OCI-LY3 (cell line): ENCODE measurements at regions not wholly inside any gene's neighbourhood (a gene's known extent, or its start where the extent isn't known, plus 50 kb on each side); places are given as distances from the start of the nearest gene placed in this dataset.

ENCODE experiments used
- EZH2phosphoT487 ChIP-seq: fragments of 200-600 bp; shearing (Covaris generic); IDR thresholded peaks from 2 replicates; pipeline ENCODE4 v1.6.1; 2018; ENCODE audit warnings: antibody characterized with exemption, mixed run types, low read depth
- TF ChIP-seq, protein P1 (sequence below): fragments of 200-600, 300-600 bp; sonication (generic); IDR thresholded peaks from 2 replicates; pipeline ENCODE4 v1.5.1; 2014; ENCODE audit warnings: antibody characterized with exemption, low read length, low read depth

- TF ChIP-seq, protein P1, sequence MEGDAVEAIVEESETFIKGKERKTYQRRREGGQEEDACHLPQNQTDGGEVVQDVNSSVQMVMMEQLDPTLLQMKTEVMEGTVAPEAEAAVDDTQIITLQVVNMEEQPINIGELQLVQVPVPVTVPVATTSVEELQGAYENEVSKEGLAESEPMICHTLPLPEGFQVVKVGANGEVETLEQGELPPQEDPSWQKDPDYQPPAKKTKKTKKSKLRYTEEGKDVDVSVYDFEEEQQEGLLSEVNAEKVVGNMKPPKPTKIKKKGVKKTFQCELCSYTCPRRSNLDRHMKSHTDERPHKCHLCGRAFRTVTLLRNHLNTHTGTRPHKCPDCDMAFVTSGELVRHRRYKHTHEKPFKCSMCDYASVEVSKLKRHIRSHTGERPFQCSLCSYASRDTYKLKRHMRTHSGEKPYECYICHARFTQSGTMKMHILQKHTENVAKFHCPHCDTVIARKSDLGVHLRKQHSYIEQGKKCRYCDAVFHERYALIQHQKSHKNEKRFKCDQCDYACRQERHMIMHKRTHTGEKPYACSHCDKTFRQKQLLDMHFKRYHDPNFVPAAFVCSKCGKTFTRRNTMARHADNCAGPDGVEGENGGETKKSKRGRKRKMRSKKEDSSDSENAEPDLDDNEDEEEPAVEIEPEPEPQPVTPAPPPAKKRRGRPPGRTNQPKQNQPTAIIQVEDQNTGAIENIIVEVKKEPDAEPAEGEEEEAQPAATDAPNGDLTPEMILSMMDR: no peak
- no peak for TF ChIP-seq EZH2phosphoT487
These were observed 671.6 kb upstream of the BOD1L1 start for GRCh38 chr4:14299166-14299565.
